GM06990 (cell line): ENCODE measurements at regions not wholly inside any gene's neighbourhood (a gene's known extent, or its start where the extent isn't known, plus 50 kb on each side); places are given as distances from the start of the nearest gene placed in this dataset.
"Not testable (repeated sequence)": the region's sequence is repeated elsewhere in the genome, so short reads cannot be mapped to it uniquely, and the experiment has no call there.

Source experiments
- DNase-seq: peaks from one replicate; pipeline ENCODE4 v3.0.0-alpha.2; 2011; ENCODE audit not compliant: insufficient read length; ENCODE audit errors: extremely low read depth
- H3K27me3 ChIP-seq: replicated peaks from 2 replicates; pipeline ENCODE4 v1.6.0; 2011; ENCODE audit warnings: low read length; ENCODE audit not compliant: control insufficient read depth, insufficient read depth
- H3K36me3 ChIP-seq: 2 replicates; pipeline ENCODE4 v1.5.1; 2011; ENCODE audit warnings: low read length; ENCODE audit not compliant: control insufficient read depth, insufficient read depth
- H3K4me3 ChIP-seq: replicated peaks from 2 replicates; pipeline ENCODE4 v1.5.1; 2011; ENCODE audit warnings: low read depth, mild to moderate bottlenecking, control low read depth, low read length
- CTCF ChIP-seq: IDR thresholded peaks from 2 replicates; pipeline ENCODE4 v1.5.1; 2011; ENCODE audit warnings: low read length, control low read depth, mild to moderate bottlenecking, inconsistent platforms; ENCODE audit not compliant: insufficient read depth, poor library complexity, severe bottlenecking

- H3K4me3 ChIP-seq, result no peak overlapping the region
- DNase-seq, result no peak
- TF ChIP-seq CTCF, result no peak
- no peaks in the 10 kb centered on the region for H3K27me3 ChIP-seq
- no peaks in the 10 kb centered on the region for H3K36me3 ChIP-seq
These were observed 102.3 kb downstream of the ALG10 start for GRCh38 chr12:34124608-34125007.

GRCh38 chr12:34126239-34126641, 103.9 kb downstream of the ALG10 start:
- Histone ChIP-seq H3K4me3 (0 out of 2 replicates have a peak overlapping the region, but pooled peaks have one; percentile 15), H3K27me3 (no peaks in the 10 kb centered on the region), H3K36me3 (no peaks in the 10 kb centered on the region)
- TF ChIP-seq CTCF, result no peak
- no peak for DNase-seq

GRCh38 chr12:34126805-34127204, 104.5 kb downstream of the ALG10 start:
- DNase-seq, result no peak
- no peak for TF ChIP-seq CTCF
- H3K36me3 ChIP-seq, result no peaks in the 10 kb centered on the region
- H3K27me3 ChIP-seq, result no peaks in the 10 kb centered on the region
- H3K4me3 ChIP-seq, result no peak overlapping the region

- not testable (repeated sequence) for DNase-seq, H3K36me3 ChIP-seq, H3K4me3 ChIP-seq, H3K27me3 ChIP-seq
These were observed 105.1 kb downstream of the ALG10 start for GRCh38 chr12:34127379-34127778.

- H3K4me3 ChIP-seq, result no peak overlapping the region
- H3K27me3 ChIP-seq, result no peaks in the 10 kb centered on the region
- no peaks in the 10 kb centered on the region for H3K36me3 ChIP-seq
- TF ChIP-seq CTCF, result no peak
- no peak for DNase-seq
These were observed 120.1 kb downstream of the ALG10 start for GRCh38 chr12:34142430-34142829.

- Histone ChIP-seq H3K36me3 (no peaks in the 10 kb centered on the region), H3K4me3 (no peak overlapping the region), H3K27me3 (no peaks in the 10 kb centered on the region)
- TF ChIP-seq CTCF, result no peak
- no peak for DNase-seq
These were observed 128.7 kb downstream of the ALG10 start for GRCh38 chr12:34151019-34151418.
